HepG2 (cell line): ENCODE measurements at regions not wholly inside any gene's neighbourhood (a gene's known extent, or its start where the extent isn't known, plus 50 kb on each side); places are given as distances from the start of the nearest gene placed in this dataset.

Source experiments
- ATAC-seq: fragments of 200-7000 bp; cut with Tn5 transposase; 3 replicates; pipeline ENCODE4 v1.9.1; 2020; ENCODE audit warnings: mild to moderate bottlenecking, moderate library complexity
- BruUV-seq: library from RNA; stranded (reverse); fragments of 400-500 nt; replicated peaks from 2 replicates; lab custom pipeline; 2021; lab: Mats Ljungman, UMichigan
- CTCF ChIA-PET: fragments of 300-600 bp; formaldehyde crosslinking; extraction: SDS; loops from one replicate; lab custom pipeline; 2021; ENCODE audit warnings: low total read pairs, inconsistent platforms, low intra/inter-chr PET ratio; lab: Yijun Ruan, JAX
- POLR2A ChIA-PET: fragments of 350-600 bp; sonication (Branson Sonifier 250); formaldehyde crosslinking; loops from one replicate; lab custom pipeline; 2020; ENCODE audit warnings: antibody characterized with exemption, inconsistent platforms; lab: Yijun Ruan, JAX
- DNase-seq: peaks from one replicate; pipeline ENCODE4 v3.0.0-alpha.2; 2015; ENCODE audit warnings: low spot score
- FAIRE-seq: peaks from 3 replicates; lab custom pipeline; 2011; peaks lifted over from hg19 to GRCh38; lab: Jason Lieb, UNC
- H2AFZ ChIP-seq: one replicate; pipeline ENCODE4 v1.6.1; 2011; ENCODE audit warnings: low read length, inconsistent platforms
- H3K27ac ChIP-seq: fragments of 300-600 bp; 3 replicates; pipeline ENCODE4 v1.8.0; 2011; ENCODE audit warnings: mixed run types, mild to moderate bottlenecking, mixed read lengths, low read length, inconsistent platforms; ENCODE audit not compliant: insufficient read depth; ENCODE audit errors: extremely low read length
- H3K27me3 ChIP-seq, 2 experiments: fragments of 200-600 bp in 1 of 2; 2 replicates in 1 of 2; 3 replicates in 1 of 2; pipeline versions ENCODE4 v1.6.0 to v1.8.0; 2011; ENCODE audit warnings: low read length in 2 of 2, mild to moderate bottlenecking in 2 of 2, moderate library complexity in 2 of 2, inconsistent platforms in 1 of 2; ENCODE audit not compliant: insufficient read depth in 2 of 2, control insufficient read depth in 1 of 2
- H3K36me3 ChIP-seq, 2 experiments: fragments of 200-600 bp in 1 of 2; replicated peaks in 1 of 2; 2 replicates in 1 of 2; 3 replicates in 1 of 2; pipeline versions ENCODE4 v1.5.1 to v1.8.0; 2011; ENCODE audit warnings: low read length in 2 of 2, inconsistent platforms in 1 of 2; ENCODE audit not compliant: insufficient read depth in 2 of 2, control insufficient read depth in 1 of 2
- H3K4me1 ChIP-seq: 2 replicates; pipeline ENCODE4 v1.5.1; 2012; ENCODE audit warnings: low read length, inconsistent platforms; ENCODE audit not compliant: insufficient read depth
- H3K4me2 ChIP-seq: 2 replicates; pipeline ENCODE4 v1.6.0; 2011; ENCODE audit warnings: low read depth, low read length, inconsistent platforms
- H3K4me3 ChIP-seq, 3 experiments: fragments of 200-600 bp in 1 of 3; sonication (generic), shearing (Covaris generic) in 1 of 3; replicated peaks in 1 of 3; 2 replicates each; pipeline ENCODE4 v1.5.1; 2011 to 2016; ENCODE audit warnings: low read length in 3 of 3, inconsistent platforms in 2 of 3, low read depth in 2 of 3, mild to moderate bottlenecking in 2 of 3, control low read depth in 1 of 3, mixed read lengths in 1 of 3; ENCODE audit not compliant: insufficient read depth in 1 of 3
- H3K79me2 ChIP-seq: one replicate; pipeline ENCODE4 v1.6.1; 2011; ENCODE audit warnings: low read length, inconsistent platforms; ENCODE audit not compliant: insufficient read depth
- H3K9ac ChIP-seq: 2 replicates; pipeline ENCODE4 v1.6.0; 2011; ENCODE audit warnings: mild to moderate bottlenecking, low read depth, low read length, inconsistent platforms; ENCODE audit not compliant: insufficient read depth
- H3K9me3 ChIP-seq: 2 replicates; pipeline ENCODE4 v1.5.1; 2012; ENCODE audit warnings: mild to moderate bottlenecking, low read length
- H4K20me1 ChIP-seq: 2 replicates; pipeline ENCODE4 v1.6.0; 2011; ENCODE audit warnings: inconsistent platforms, mild to moderate bottlenecking, low read length, moderate library complexity; ENCODE audit not compliant: insufficient read depth
- RFX5 ChIP-seq: IDR thresholded peaks from 2 replicates; pipeline ENCODE4 v1.6.1; 2011; ENCODE audit warnings: low read depth, low read length, improper control_type of control experiment
- SETDB1 ChIP-seq: sonication (generic); formaldehyde crosslinking; IDR thresholded peaks from 2 replicates; pipeline ENCODE4 v1.5.1; 2020; ENCODE audit warnings: missing genetic modification reagents, mild to moderate bottlenecking, borderline replicate concordance
- TBP ChIP-seq: sonication (generic); formaldehyde crosslinking; IDR thresholded peaks from 2 replicates; pipeline ENCODE4 v1.5.0; 2020; ENCODE audit warnings: missing genetic modification reagents
- ZNF296 ChIP-seq: sonication (generic); formaldehyde crosslinking; conservative IDR thresholded peaks from 2 replicates; pipeline ENCODE4 v1.5.0; 2020; ENCODE audit warnings: mild to moderate bottlenecking, missing genetic modification reagents
- WGBS: methylation state at CpG from one replicate; pipeline ENCODE4 v1.1.6; 2017; ENCODE audit warnings: low lambda C conversion rate; 5-methylcytosine and 5-hydroxymethylcytosine counted together
- in situ Hi-C: cut with HindIII; loops from 2 replicates; pipeline ENCODE4 v1.10.0; 2017; ENCODE audit warnings: low pct_unique_long_range_greater_than_20kb; ENCODE audit not compliant: extremely low pct_ligation_motif_present
- intact Hi-C: fragments of 100-400 bp; cut with micrococcal nuclease; formaldehyde crosslinking; loops from one replicate; pipeline ENCODE4 v1.10.0; 2022; ENCODE audit not compliant: unreplicated experiment
- TF ChIP-seq, protein P1 (sequence below): IDR thresholded peaks from 2 replicates; pipeline ENCODE4 v1.6.1; 2016; ENCODE audit warnings: missing genetic modification reagents, missing compliant biosample characterization

DNA sequence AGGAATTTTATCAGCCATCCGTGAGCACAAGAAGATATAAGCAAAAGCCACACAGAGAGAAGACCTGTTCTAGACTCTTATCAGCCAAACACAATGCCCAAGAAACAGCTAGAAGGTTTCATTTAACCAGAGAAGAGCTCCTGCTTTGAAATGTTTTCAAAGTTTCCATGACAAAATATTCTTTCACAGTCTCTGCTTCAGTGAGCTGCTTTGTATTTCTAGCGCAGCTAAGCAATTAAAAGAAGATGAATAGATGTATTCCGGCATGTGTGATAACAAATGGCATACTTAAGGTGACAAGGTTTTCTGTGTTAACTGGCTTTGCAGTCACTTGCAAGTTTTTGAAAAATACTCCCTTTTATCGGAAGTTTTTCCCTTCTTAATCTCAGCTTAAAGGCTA is 78.9 kb upstream of the NXPH1 start (continued):
- TF ChIP-seq RFX5 (no peak), SETDB1 (no peak)
- TF ChIP-seq, all 625 proteins: peak for 0

DNA sequence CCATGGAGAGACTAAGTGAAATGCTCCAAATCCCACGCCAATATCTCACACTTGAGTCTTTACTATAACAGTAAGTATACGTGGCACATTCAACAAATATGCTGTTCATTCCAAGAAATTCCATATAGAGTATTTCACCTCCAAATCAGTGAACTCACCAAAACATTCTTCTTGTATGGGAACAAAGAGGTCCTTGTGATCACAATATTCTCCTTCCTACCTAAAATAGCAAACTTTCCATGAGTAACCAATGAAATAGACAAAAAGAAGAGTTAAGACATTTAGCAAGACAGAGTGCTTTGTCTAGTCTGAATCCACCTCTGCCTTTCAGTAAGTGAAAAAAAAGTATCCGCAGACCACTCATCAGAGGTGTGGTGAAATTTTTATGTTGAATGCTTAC is 77.3 kb upstream of the NXPH1 start:
- in situ Hi-C loops (no loop called here), intact Hi-C loops (no loop called here)
- Histone ChIP-seq H3K36me3 (no peaks in the 10 kb centered on the region), H3K9ac (no peak overlapping the region), H3K4me3 (no peak overlapping the region), H2AFZ (no peak overlapping the region), H3K27ac (no peak overlapping the region), H3K4me1 (no peaks in the 10 kb centered on the region), H3K9me3 (no peaks in the 10 kb centered on the region), H4K20me1 (no peaks in the 10 kb centered on the region), H3K27me3 (no peaks in the 10 kb centered on the region), H3K79me2 (no peaks in the 10 kb centered on the region), H3K4me2 (no peak overlapping the region)
- FAIRE-seq = no peak
- no peak for ATAC-seq
- WGBS = 31% methylated on average over 3 of the region's 3 CpGs
- BruUV-seq = no TSS peak
- DNase-seq = no peak
- ChIA-PET POLR2A (no interaction called here), CTCF (no interaction called here)
- TF ChIP-seq ZNF296 = no peak
- TF ChIP-seq, protein P1, sequence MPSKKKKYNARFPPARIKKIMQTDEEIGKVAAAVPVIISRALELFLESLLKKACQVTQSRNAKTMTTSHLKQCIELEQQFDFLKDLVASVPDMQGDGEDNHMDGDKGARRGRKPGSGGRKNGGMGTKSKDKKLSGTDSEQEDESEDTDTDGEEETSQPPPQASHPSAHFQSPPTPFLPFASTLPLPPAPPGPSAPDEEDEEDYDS (CRISPR knock-in tag) = no peak

DNA sequence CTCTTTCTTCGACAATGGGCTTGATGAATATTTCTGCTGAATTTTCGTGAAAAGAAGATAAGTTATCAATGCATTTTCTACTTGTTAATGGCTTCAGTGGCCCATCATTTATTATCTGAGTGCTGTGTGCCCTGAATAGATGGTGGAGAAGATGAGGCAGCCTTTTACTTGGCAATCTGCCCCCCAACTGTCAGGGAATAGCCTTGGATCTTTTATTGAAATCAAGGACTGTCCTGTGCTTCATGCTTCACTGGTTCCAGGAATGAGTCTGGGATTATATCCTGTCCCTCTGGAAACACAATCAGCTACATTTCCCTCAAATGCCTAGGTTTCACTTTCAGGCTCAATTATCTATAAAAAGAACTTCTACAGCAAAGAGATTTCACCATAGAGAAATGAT is 75.9 kb upstream of the NXPH1 start:
- Histone ChIP-seq H3K36me3 (no peaks in the 10 kb centered on the region), H3K27me3 (no peaks in the 10 kb centered on the region), H3K4me3 (no peak overlapping the region), H4K20me1 (no peaks in the 10 kb centered on the region), H3K4me1 (no peaks in the 10 kb centered on the region), H3K9ac (no peak overlapping the region), H3K27ac (no peak overlapping the region), H3K9me3 (no peaks in the 10 kb centered on the region), H3K4me2 (no peak overlapping the region), H3K79me2 (no peaks in the 10 kb centered on the region), H2AFZ (no peak overlapping the region)
- BruUV-seq = no TSS peak
- WGBS = 0% methylated on average over 2 of the region's 2 CpGs
- intact Hi-C loops = no loop called here
- no peak for TF ChIP-seq TBP (CRISPR knock-in tag)
- POLR2A ChIA-PET = no interaction called here
- FAIRE-seq (no peak), ATAC-seq (no peak), DNase-seq (no peak)
- CTCF ChIA-PET = no interaction called here
- in situ Hi-C loops = no loop called here
